T-helper 2 cell (primary cell): ENCODE measurements at regions not wholly inside any gene's neighbourhood (a gene's known extent, or its start where the extent isn't known, plus 50 kb on each side); places are given as distances from the start of the nearest gene placed in this dataset.
A peak's percentile ranks its signal among the peaks of the same experiment; 100 is the strongest.
"Not testable (repeated sequence)": the region's sequence is repeated elsewhere in the genome, so short reads cannot be mapped to it uniquely, and the experiment has no call there.

Experiments
- DNase-seq, 5 experiments: peaks; one replicate each; pipeline versions ENCODE4 v3.0.0 to v3.0.0-alpha.2; 2012 to 2022

- not testable (repeated sequence) for DNase-seq
Observed at GRCh38 chr13:50510885-50511545, 332.5 kb downstream of the DLEU7 start.

GRCh38 chr13:50511877-50512341, 331.6 kb downstream of the DLEU7 start:
- peak in 2 of 5 experiments; percentile 31 to 60 for DNase-seq

- DNase-seq = peak in 3 of 5 experiments; percentile 17 to 77 (median 31)
Observed at GRCh38 chr13:50512474-50513299, 330.8 kb downstream of the DLEU7 start.

GRCh38 chr13:50513300-50513877, 330.1 kb downstream of the DLEU7 start:
- DNase-seq = peak in 1 of 5 experiments; percentile 49

- no peak for DNase-seq
Observed at GRCh38 chr13:50514249-50514648, 329.2 kb downstream of the DLEU7 start.

GRCh38 chr13:50518131-50518530, 325.4 kb downstream of the DLEU7 start:
- no peak for DNase-seq

GRCh38 chr13:50518781-50519201, 324.7 kb downstream of the DLEU7 start:
- no peak for DNase-seq

GRCh38 chr13:50519866-50520265, 323.6 kb downstream of the DLEU7 start:
- no peak for DNase-seq

GRCh38 chr13:50521006-50521830, 322.3 kb downstream of the DLEU7 start:
- no peak for DNase-seq

GRCh38 chr13:50521831-50522149, 321.7 kb downstream of the DLEU7 start:
- DNase-seq = no peak

GRCh38 chr13:50522506-50522905, 321.0 kb downstream of the DLEU7 start:
- DNase-seq = no peak

- DNase-seq = no peak
Observed at GRCh38 chr13:50523307-50523706, 320.2 kb downstream of the DLEU7 start.

- DNase-seq = no peak
Observed at GRCh38 chr13:50524560-50524959, 318.9 kb downstream of the DLEU7 start.

GRCh38 chr13:50526661-50527071, 316.8 kb downstream of the DLEU7 start:
- no peak for DNase-seq

GRCh38 chr13:50527188-50527587, 316.3 kb downstream of the DLEU7 start:
- no peak for DNase-seq

- DNase-seq = no peak
Observed at GRCh38 chr13:50527612-50528509, 315.6 kb downstream of the DLEU7 start.

GRCh38 chr13:50529154-50529882, 314.2 kb downstream of the DLEU7 start:
- DNase-seq = peak in 1 of 5 experiments; percentile 15

GRCh38 chr13:50531917-50532899, 311.3 kb downstream of the DLEU7 start:
- DNase-seq = no peak

GRCh38 chr13:50535050-50535449, 308.4 kb downstream of the DLEU7 start:
- DNase-seq = no peak

- no peak for DNase-seq
Observed at GRCh38 chr13:50537029-50537428, 306.5 kb downstream of the DLEU7 start.
